ENCODE measurements at regions not wholly inside any gene's neighbourhood (a gene's known extent, or its start where the extent isn't known, plus 50 kb on each side); places are given as distances from the start of the nearest gene placed in this dataset.

DNA sequence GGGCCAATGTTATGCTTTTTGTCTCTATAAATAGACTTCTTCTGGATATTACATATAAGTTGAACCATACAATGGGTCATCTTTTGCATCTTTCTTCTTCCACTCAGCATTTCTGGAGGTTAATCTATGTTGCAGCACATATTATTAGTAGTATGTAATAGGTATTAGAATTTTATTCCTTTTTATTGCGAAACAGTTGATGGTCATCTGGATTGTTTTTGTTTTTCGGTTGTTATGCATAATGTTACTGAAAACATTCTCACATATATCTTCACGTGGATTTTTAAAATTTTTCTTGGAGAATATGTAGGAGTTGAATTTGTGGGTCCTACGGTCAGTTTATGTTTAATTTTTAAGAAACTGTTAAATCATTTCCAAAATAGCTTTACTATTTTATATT, 466.8 kb downstream of the SLCO4C1 start:
- ChIA-PET CTCF (no interaction called here), POLR2A (ENCODE audit: low non-redundant PET) (no interaction called here)
- Histone ChIP-seq H3K4me3 (ENCODE audit: low read depth, low read length, poor library complexity, severe bottlenecking) (no peak overlapping the region), H3K36me3 (ENCODE audit: insufficient read depth, low read length, poor library complexity, severe bottlenecking) (no peaks in the 10 kb centered on the region), H3K27ac (ENCODE audit: low read depth, low read length, poor library complexity, severe bottlenecking) (no peak overlapping the region), H3K4me1 (ENCODE audit: insufficient read depth, low read length, poor library complexity, severe bottlenecking) (no peaks in the 10 kb centered on the region), H3K27me3 (replicated peaks; ENCODE audit: insufficient read depth, low read depth, low read length, poor library complexity) (no peaks in the 10 kb centered on the region), H3K9me3 (ENCODE audit: low read depth, low read length, poor library complexity, severe bottlenecking) (peaks cover 10% of the 10 kb centered on the region)
- TF ChIP-seq EZH2 (IDR thresholded peaks at IDR 0.05; ENCODE audit: borderline replicate concordance, low read depth, low read length, poor library complexity, severe bottlenecking): no peak
- TF ChIP-seq, protein P1, sequence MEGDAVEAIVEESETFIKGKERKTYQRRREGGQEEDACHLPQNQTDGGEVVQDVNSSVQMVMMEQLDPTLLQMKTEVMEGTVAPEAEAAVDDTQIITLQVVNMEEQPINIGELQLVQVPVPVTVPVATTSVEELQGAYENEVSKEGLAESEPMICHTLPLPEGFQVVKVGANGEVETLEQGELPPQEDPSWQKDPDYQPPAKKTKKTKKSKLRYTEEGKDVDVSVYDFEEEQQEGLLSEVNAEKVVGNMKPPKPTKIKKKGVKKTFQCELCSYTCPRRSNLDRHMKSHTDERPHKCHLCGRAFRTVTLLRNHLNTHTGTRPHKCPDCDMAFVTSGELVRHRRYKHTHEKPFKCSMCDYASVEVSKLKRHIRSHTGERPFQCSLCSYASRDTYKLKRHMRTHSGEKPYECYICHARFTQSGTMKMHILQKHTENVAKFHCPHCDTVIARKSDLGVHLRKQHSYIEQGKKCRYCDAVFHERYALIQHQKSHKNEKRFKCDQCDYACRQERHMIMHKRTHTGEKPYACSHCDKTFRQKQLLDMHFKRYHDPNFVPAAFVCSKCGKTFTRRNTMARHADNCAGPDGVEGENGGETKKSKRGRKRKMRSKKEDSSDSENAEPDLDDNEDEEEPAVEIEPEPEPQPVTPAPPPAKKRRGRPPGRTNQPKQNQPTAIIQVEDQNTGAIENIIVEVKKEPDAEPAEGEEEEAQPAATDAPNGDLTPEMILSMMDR (conservative IDR thresholded peaks at IDR 0.05; ENCODE audit: low read depth, low read length): no peak
- no peak for DNase-seq (ENCODE audit: low spot score)
- intact Hi-C loops (cut with micrococcal nuclease; ENCODE audit: unreplicated experiment): no loop called here
- BruUV-seq (replicated peaks): no TSS peak

DNA sequence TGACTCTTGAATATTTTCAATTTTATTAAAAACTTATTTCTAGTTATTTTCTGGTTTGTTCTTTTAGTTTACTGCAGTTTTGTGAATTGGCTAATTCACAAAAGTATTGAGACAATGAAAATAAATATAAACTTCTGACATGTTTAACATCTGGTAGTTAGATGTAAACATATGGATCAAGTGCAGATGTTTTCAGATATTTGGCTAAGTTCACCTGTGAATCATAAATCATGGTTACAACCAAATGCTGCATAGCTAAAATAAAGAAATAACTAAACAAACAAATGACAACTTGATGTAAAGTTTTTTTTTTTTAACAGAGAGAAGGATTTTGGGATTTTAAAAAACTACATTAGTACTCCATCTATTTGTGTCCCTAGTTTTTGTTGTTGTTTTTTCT, 484.6 kb downstream of the SLCO4C1 start:
- ChIA-PET POLR2A (ENCODE audit: low non-redundant PET) (no interaction called here), CTCF (no interaction called here)
- Histone ChIP-seq H3K36me3 (ENCODE audit: insufficient read depth, low read length, poor library complexity, severe bottlenecking) (no peaks in the 10 kb centered on the region), H3K27ac (ENCODE audit: low read depth, low read length, poor library complexity, severe bottlenecking) (no peak overlapping the region), H3K27me3 (replicated peaks; ENCODE audit: insufficient read depth, low read depth, low read length, poor library complexity) (no peaks in the 10 kb centered on the region), H3K4me3 (ENCODE audit: low read depth, low read length, poor library complexity, severe bottlenecking) (no peak overlapping the region), H3K9me3 (ENCODE audit: low read depth, low read length, poor library complexity, severe bottlenecking) (no peaks in the 10 kb centered on the region), H3K4me1 (ENCODE audit: insufficient read depth, low read length, poor library complexity, severe bottlenecking) (no peaks in the 10 kb centered on the region)
- no peak for TF ChIP-seq EZH2 (IDR thresholded peaks at IDR 0.05; ENCODE audit: borderline replicate concordance, low read depth, low read length, poor library complexity, severe bottlenecking)
- TF ChIP-seq, protein P1 (conservative IDR thresholded peaks at IDR 0.05; ENCODE audit: low read depth, low read length): no peak
- intact Hi-C loops (cut with micrococcal nuclease; ENCODE audit: unreplicated experiment): no loop called here
- no TSS peak for BruUV-seq (replicated peaks)
- no peak for DNase-seq (ENCODE audit: low spot score)

DNA sequence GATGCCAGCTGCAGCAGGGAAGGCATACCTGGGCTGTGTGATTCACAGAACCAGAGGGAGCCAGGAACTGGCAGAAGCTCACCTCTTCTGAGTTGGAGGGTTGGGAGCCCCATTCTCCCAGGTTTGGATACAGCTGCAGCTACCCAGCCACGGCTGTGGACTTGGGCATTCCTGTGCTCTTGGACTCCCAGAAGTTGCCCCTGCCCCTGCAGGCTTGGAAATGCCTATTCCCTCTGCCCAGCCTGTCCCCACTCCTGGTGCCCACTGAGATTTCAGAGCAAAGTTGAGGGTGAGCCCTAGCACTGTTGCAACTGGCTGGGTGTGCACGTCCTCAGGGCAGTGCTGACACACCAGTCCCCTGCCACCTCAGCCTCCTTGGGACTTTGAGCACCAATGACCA, 489.7 kb downstream of the SLCO4C1 start:
- Histone ChIP-seq H3K27me3 (replicated peaks; ENCODE audit: insufficient read depth, low read depth, low read length, poor library complexity) (no peaks in the 10 kb centered on the region), H3K27ac (ENCODE audit: low read depth, low read length, poor library complexity, severe bottlenecking) (no peak overlapping the region), H3K4me3 (ENCODE audit: low read depth, low read length, poor library complexity, severe bottlenecking) (no peak overlapping the region), H3K4me1 (ENCODE audit: insufficient read depth, low read length, poor library complexity, severe bottlenecking) (no peaks in the 10 kb centered on the region), H3K36me3 (ENCODE audit: insufficient read depth, low read length, poor library complexity, severe bottlenecking) (no peaks in the 10 kb centered on the region), H3K9me3 (ENCODE audit: low read depth, low read length, poor library complexity, severe bottlenecking) (no peaks in the 10 kb centered on the region)
- CTCF ChIA-PET: no interaction called here
- BruUV-seq (replicated peaks): no TSS peak
- intact Hi-C loops (cut with micrococcal nuclease; ENCODE audit: unreplicated experiment): no loop called here
- TF ChIP-seq, protein P1 (conservative IDR thresholded peaks at IDR 0.05; ENCODE audit: low read depth, low read length): no peak
- no peak for TF ChIP-seq EZH2 (IDR thresholded peaks at IDR 0.05; ENCODE audit: borderline replicate concordance, low read depth, low read length, poor library complexity, severe bottlenecking)
- POLR2A ChIA-PET (ENCODE audit: low non-redundant PET): no interaction called here
- no peak for DNase-seq (ENCODE audit: low spot score)

Measured in A673 (cell line).